Hepatocyte (in vitro differentiated cells): ENCODE measurements at regions not wholly inside any gene's neighbourhood (a gene's known extent, or its start where the extent isn't known, plus 50 kb on each side); places are given as distances from the start of the nearest gene placed in this dataset.
"Not testable (repeated sequence)": the region's sequence is repeated elsewhere in the genome, so short reads cannot be mapped to it uniquely, and the experiment has no call there.

Experiments
- DNase-seq: peaks from one replicate; pipeline ENCODE4 v3.0.0-alpha.2; 2016; ENCODE audit warnings: low spot score
- H2AFZ ChIP-seq: fragments of 200-600 bp; sonication (generic); 2 replicates; pipeline ENCODE4 v1.6.0; 2016; ENCODE audit warnings: antibody characterized with exemption, mild to moderate bottlenecking
- H3K27ac ChIP-seq: fragments of 200-600 bp; sonication (generic); 2 replicates; pipeline ENCODE4 v1.5.1; 2016; ENCODE audit warnings: mild to moderate bottlenecking
- H3K27me3 ChIP-seq: fragments of 200-600 bp; sonication (generic); 2 replicates; pipeline ENCODE4 v1.6.1; 2016
- H3K36me3 ChIP-seq: fragments of 200-600 bp; sonication (generic); replicated peaks from 2 replicates; pipeline ENCODE4 v1.5.1; 2016; ENCODE audit warnings: low read depth; ENCODE audit not compliant: insufficient read depth
- H3K4me1 ChIP-seq: fragments of 200-600 bp; sonication (generic); 2 replicates; pipeline ENCODE4 v1.5.1; 2016; ENCODE audit warnings: mild to moderate bottlenecking, moderate library complexity; ENCODE audit not compliant: insufficient read depth
- H3K4me2 ChIP-seq: fragments of 200-600 bp; sonication (generic); 2 replicates; pipeline ENCODE4 v1.6.0; 2016
- H3K4me3 ChIP-seq: fragments of 200-600 bp; sonication (generic); 2 replicates; pipeline ENCODE4 v1.5.1; 2016; ENCODE audit warnings: mild to moderate bottlenecking
- H3K79me2 ChIP-seq: fragments of 200-600 bp; sonication (generic); 2 replicates; pipeline ENCODE4 v1.6.0; 2017; ENCODE audit warnings: mild to moderate bottlenecking
- H3K9me2 ChIP-seq: fragments of 200-600 bp; sonication (generic); replicated peaks from 2 replicates; pipeline ENCODE4 v1.6.0; 2017; ENCODE audit warnings: mild to moderate bottlenecking; ENCODE audit not compliant: insufficient read depth
- H3K9me3 ChIP-seq: fragments of 200-600 bp; sonication (generic); 2 replicates; pipeline ENCODE4 v1.5.1; 2016; ENCODE audit warnings: low read depth, mild to moderate bottlenecking
- H4K20me1 ChIP-seq: fragments of 200-600 bp; sonication (generic); 2 replicates; pipeline ENCODE4 v1.6.0; 2016; ENCODE audit warnings: mild to moderate bottlenecking; ENCODE audit not compliant: insufficient read depth, poor library complexity, severe bottlenecking
- CTCF ChIP-seq: fragments of 200-600 bp; sonication (generic); IDR thresholded peaks from 2 replicates; pipeline ENCODE4 v1.5.1; 2016; ENCODE audit warnings: antibody characterized with exemption, mild to moderate bottlenecking; ENCODE audit not compliant: poor library complexity
- EZH2 ChIP-seq: fragments of 200-600 bp; sonication (generic); IDR thresholded peaks from 2 replicates; pipeline ENCODE4 v1.6.1; 2016; ENCODE audit warnings: antibody characterized with exemption, mild to moderate bottlenecking, borderline replicate concordance
- EZH2phosphoT487 ChIP-seq: fragments of 200-600 bp; sonication (generic); IDR thresholded peaks from one replicate; pipeline ENCODE4 v1.6.1; 2018; ENCODE audit warnings: antibody characterized with exemption, mild to moderate bottlenecking, low read depth, moderate library complexity; ENCODE audit not compliant: unreplicated experiment, severe bottlenecking
- WGBS: methylation state at CpG from one replicate; pipeline ENCODE4 v1.1.6; 2016; ENCODE audit warnings: low lambda C conversion rate; ENCODE audit errors: missing lambda C conversion rate; 5-methylcytosine and 5-hydroxymethylcytosine counted together

- Histone ChIP-seq H3K27ac (no peak overlapping the region), H4K20me1 (no peaks in the 10 kb centered on the region), H3K4me3 (no peak overlapping the region), H3K27me3 (no peaks in the 10 kb centered on the region), H3K4me2 (no peak overlapping the region), H3K9me3 (no peaks in the 10 kb centered on the region), H3K36me3 (no peaks in the 10 kb centered on the region), H3K9me2 (no peaks in the 10 kb centered on the region), H2AFZ (no peak overlapping the region), H3K79me2 (no peaks in the 10 kb centered on the region), H3K4me1 (no peaks in the 10 kb centered on the region)
- no peak for TF ChIP-seq EZH2phosphoT487
- no peak for TF ChIP-seq CTCF
- TF ChIP-seq EZH2 = no peak
- WGBS = 88% methylated on average over 7 of the region's 7 CpGs
- DNase-seq = no peak
These were observed 144.8 kb upstream of the GALNT2 start for GRCh38 chr1:229922249-229922648.

- H4K20me1 ChIP-seq = no peaks in the 10 kb centered on the region
- no peaks in the 10 kb centered on the region for H3K79me2 ChIP-seq
- no peaks in the 10 kb centered on the region for H3K27me3 ChIP-seq
- H3K27ac ChIP-seq = no peak overlapping the region
- no peaks in the 10 kb centered on the region for H3K9me3 ChIP-seq
- H3K36me3 ChIP-seq = no peaks in the 10 kb centered on the region
- H3K4me1 ChIP-seq = no peaks in the 10 kb centered on the region
- no peaks in the 10 kb centered on the region for H3K9me2 ChIP-seq
- TF ChIP-seq EZH2phosphoT487 (no peak), CTCF (no peak), EZH2 (no peak)
- H3K4me2 ChIP-seq = no peak overlapping the region
- no peak for DNase-seq
- 78% methylated on average over 9 of the region's 10 CpGs for WGBS
- no peak overlapping the region for H3K4me3 ChIP-seq
- H2AFZ ChIP-seq = no peak overlapping the region
These were observed 142.4 kb upstream of the GALNT2 start for GRCh38 chr1:229924639-229925038.

DNA sequence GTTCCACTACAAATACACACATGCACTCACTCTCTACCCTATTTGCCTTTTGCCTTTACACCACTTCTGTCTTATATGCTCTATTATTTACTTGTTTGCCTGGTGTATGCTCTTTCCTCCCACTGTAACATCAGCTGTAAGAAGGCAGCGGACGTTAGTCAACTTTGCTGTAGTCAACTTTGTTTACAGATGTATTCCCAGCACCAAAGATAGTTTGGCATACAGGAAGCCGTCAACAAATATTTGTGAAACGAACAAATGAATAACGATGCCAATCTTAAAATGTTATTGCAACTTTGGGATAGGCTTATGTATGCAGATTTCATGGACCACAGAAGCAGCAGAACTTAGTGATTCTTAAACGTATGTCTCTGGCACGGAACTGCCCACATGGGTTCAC is 138.3 kb upstream of the GALNT2 start:
- no peak for DNase-seq
- Histone ChIP-seq H3K4me1 (no peaks in the 10 kb centered on the region), H4K20me1 (no peaks in the 10 kb centered on the region), H3K79me2 (no peaks in the 10 kb centered on the region), H3K9me2 (no peaks in the 10 kb centered on the region), H3K4me3 (no peak overlapping the region), H3K27me3 (no peaks in the 10 kb centered on the region), H2AFZ (no peak overlapping the region), H3K9me3 (no peaks in the 10 kb centered on the region), H3K36me3 (no peaks in the 10 kb centered on the region), H3K27ac (no peak overlapping the region), H3K4me2 (no peak overlapping the region)
- no peak for TF ChIP-seq EZH2phosphoT487
- no peak for TF ChIP-seq EZH2
- no peak for TF ChIP-seq CTCF
- 90% methylated on average over 7 of the region's 7 CpGs for WGBS

- DNase-seq, H3K9me2 ChIP-seq: not testable (repeated sequence)
These were observed 135.3 kb upstream of the GALNT2 start for GRCh38 chr1:229931751-229932150.

GRCh38 chr1:229935157-229935556 is 131.9 kb upstream of the GALNT2 start:
- not testable (repeated sequence) for H3K27me3 ChIP-seq, H3K4me1 ChIP-seq, H3K27ac ChIP-seq, H3K4me2 ChIP-seq, H3K9me2 ChIP-seq, H4K20me1 ChIP-seq, DNase-seq, H3K36me3 ChIP-seq, H3K79me2 ChIP-seq, H3K4me3 ChIP-seq, H3K9me3 ChIP-seq, H2AFZ ChIP-seq
- WGBS = 89% methylated on average over 6 of the region's 6 CpGs

More at GRCh38 chr1:229931751-229932150, 135.3 kb upstream of the GALNT2 start:
- not testable (repeated sequence) for H3K4me3 ChIP-seq, H3K27ac ChIP-seq, H3K36me3 ChIP-seq, H3K79me2 ChIP-seq, H3K9me3 ChIP-seq, H3K4me2 ChIP-seq, H3K27me3 ChIP-seq, H2AFZ ChIP-seq, H3K4me1 ChIP-seq, H4K20me1 ChIP-seq
- WGBS = 96% methylated on average over 15 of the region's 21 CpGs
